Gastrocnemius medialis (tissue), 4 donors: ENCODE measurements at regions not wholly inside any gene's neighbourhood (a gene's known extent, or its start where the extent isn't known, plus 50 kb on each side); places are given as distances from the start of the nearest gene placed in this dataset.

Source experiments
- CTCF ChIP-seq, 5 experiments: fragments of 450-650 bp in 3 of 5; fragments of 200-600 bp in 2 of 5; sonication (generic) in 2 of 5; IDR thresholded peaks in 4 of 5; conservative IDR thresholded peaks in 1 of 5; 1 replicate in 4 of 5; 2 replicates in 1 of 5; pipeline ENCODE4 v1.5.1; 2016 to 2019; ENCODE audit warnings: antibody characterized with exemption in 5 of 5, mild to moderate bottlenecking in 3 of 5, moderate library complexity in 3 of 5
- POLR2A ChIP-seq, 2 donors: fragments of 450-650 bp; IDR thresholded peaks; one replicate each; pipeline ENCODE4 v1.6.1; 2017; ENCODE audit warnings: antibody characterized with exemption in 2 of 2, mild to moderate bottlenecking in 2 of 2, moderate library complexity in 2 of 2

DNA sequence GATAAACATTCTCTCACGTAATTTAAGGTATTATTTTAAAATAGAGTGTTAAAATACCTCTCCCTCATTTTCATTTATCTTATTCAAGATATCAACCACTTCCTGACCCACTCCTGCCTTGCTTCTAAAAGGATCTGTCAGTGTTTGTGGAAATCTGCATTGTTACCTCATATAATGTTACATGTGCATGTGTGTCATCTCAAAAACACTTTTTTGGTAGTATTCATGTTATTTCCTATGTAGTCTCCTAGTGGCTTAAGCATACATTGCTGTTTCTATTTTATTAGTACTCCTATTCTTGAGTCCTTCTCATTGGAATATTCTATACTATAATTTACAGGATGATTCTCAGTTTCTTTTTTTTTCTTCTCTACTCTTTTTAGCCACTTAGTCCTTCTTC, 1360.7 kb upstream of the CELF2 start:
- TF ChIP-seq CTCF (IDR thresholded peaks at IDR 0.05 in 4 of 5, conservative IDR thresholded peaks at IDR 0.05 in 1 of 5), result no peak
- TF ChIP-seq POLR2A (IDR thresholded peaks at IDR 0.05), result no peak
